ENCODE measurements at regions not wholly inside any gene's neighbourhood (a gene's known extent, or its start where the extent isn't known, plus 50 kb on each side); places are given as distances from the start of the nearest gene placed in this dataset.
"Not testable (repeated sequence)": the region's sequence is repeated elsewhere in the genome, so short reads cannot be mapped to it uniquely, and the experiment has no call there.

- Mint-ChIP-seq H3K36me3 (ENCODE audit: low read depth) (no peaks in the 10 kb centered on the region), H3K27me3 (ENCODE audit: insufficient read depth) (no peaks in the 10 kb centered on the region), H3K27ac (no peak overlapping the region), H3K9me3 (peaks cover 25% of the 10 kb centered on the region), H3K4me3 (no peak overlapping the region), H3K4me1 (ENCODE audit: low read depth) (no peaks in the 10 kb centered on the region)
- no peak for DNase-seq
- TF ChIP-seq, protein P1, sequence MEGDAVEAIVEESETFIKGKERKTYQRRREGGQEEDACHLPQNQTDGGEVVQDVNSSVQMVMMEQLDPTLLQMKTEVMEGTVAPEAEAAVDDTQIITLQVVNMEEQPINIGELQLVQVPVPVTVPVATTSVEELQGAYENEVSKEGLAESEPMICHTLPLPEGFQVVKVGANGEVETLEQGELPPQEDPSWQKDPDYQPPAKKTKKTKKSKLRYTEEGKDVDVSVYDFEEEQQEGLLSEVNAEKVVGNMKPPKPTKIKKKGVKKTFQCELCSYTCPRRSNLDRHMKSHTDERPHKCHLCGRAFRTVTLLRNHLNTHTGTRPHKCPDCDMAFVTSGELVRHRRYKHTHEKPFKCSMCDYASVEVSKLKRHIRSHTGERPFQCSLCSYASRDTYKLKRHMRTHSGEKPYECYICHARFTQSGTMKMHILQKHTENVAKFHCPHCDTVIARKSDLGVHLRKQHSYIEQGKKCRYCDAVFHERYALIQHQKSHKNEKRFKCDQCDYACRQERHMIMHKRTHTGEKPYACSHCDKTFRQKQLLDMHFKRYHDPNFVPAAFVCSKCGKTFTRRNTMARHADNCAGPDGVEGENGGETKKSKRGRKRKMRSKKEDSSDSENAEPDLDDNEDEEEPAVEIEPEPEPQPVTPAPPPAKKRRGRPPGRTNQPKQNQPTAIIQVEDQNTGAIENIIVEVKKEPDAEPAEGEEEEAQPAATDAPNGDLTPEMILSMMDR (IDR thresholded peaks at IDR 0.05), result no peak
Observed at GRCh38 chr4:148845609-148846008, 403.4 kb upstream of the NR3C2 start.

DNA sequence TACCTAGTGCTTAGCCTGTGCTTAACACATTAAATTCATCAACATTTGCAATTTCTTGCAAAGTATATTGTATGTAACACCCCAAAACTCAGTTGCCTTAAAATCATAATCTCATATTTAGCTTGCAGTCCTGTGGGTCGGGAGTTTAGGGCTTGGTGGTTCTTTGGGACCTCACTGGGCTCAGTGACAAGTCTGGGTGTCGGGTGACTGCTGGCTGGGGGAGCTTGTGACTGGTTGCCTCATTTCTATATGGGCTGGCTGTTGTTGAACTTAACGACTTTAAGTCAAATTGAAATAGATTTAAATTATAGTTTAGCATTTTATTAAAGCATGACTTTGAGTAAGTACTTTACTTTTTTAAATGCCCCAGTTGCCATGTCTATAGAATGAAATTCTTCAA lies 401.4 kb upstream of the NR3C2 start:
- no peaks in the 10 kb centered on the region for H3K4me1 Mint-ChIP-seq (ENCODE audit: low read depth)
- H3K27ac Mint-ChIP-seq, result no peak overlapping the region
- no peaks in the 10 kb centered on the region for H3K36me3 Mint-ChIP-seq (ENCODE audit: low read depth)
- TF ChIP-seq, protein P1 (IDR thresholded peaks at IDR 0.05), result no peak
- H3K4me3 Mint-ChIP-seq, result no peak overlapping the region
- DNase-seq, result no peak
- no peaks in the 10 kb centered on the region for H3K27me3 Mint-ChIP-seq (ENCODE audit: insufficient read depth)
- H3K9me3 Mint-ChIP-seq, result peaks cover 18% of the 10 kb centered on the region

- H3K4me1 Mint-ChIP-seq (ENCODE audit: low read depth), result no peaks in the 10 kb centered on the region
- no peak for DNase-seq
- no peak overlapping the region for H3K27ac Mint-ChIP-seq
- H3K9me3 Mint-ChIP-seq, result peaks cover 15% of the 10 kb centered on the region
- no peak overlapping the region for H3K4me3 Mint-ChIP-seq
- TF ChIP-seq, protein P1 (IDR thresholded peaks at IDR 0.05), result no peak
- H3K36me3 Mint-ChIP-seq (ENCODE audit: low read depth), result no peaks in the 10 kb centered on the region
- H3K27me3 Mint-ChIP-seq (ENCODE audit: insufficient read depth), result no peaks in the 10 kb centered on the region
Observed at GRCh38 chr4:148842843-148843242, 400.6 kb upstream of the NR3C2 start.

- not testable (repeated sequence) for H3K36me3 Mint-ChIP-seq (ENCODE audit: low read depth); H3K9me3 Mint-ChIP-seq; H3K4me3 Mint-ChIP-seq; H3K27ac Mint-ChIP-seq; H3K4me1 Mint-ChIP-seq (ENCODE audit: low read depth); H3K27me3 Mint-ChIP-seq (ENCODE audit: insufficient read depth); DNase-seq
Observed at GRCh38 chr4:148837571-148837970, 395.4 kb upstream of the NR3C2 start.

GRCh38 chr4:148834804-148835631 lies 392.8 kb upstream of the NR3C2 start:
- no peak overlapping the region for H3K4me3 Mint-ChIP-seq
- peaks cover 10% of the 10 kb centered on the region for H3K9me3 Mint-ChIP-seq
- no peaks in the 10 kb centered on the region for H3K4me1 Mint-ChIP-seq (ENCODE audit: low read depth)
- no peaks in the 10 kb centered on the region for H3K36me3 Mint-ChIP-seq (ENCODE audit: low read depth)
- TF ChIP-seq, protein P1 (IDR thresholded peaks at IDR 0.05), result no peak
- no peaks in the 10 kb centered on the region for H3K27me3 Mint-ChIP-seq (ENCODE audit: insufficient read depth)
- no peak overlapping the region for H3K27ac Mint-ChIP-seq
- no peak for DNase-seq

DNA sequence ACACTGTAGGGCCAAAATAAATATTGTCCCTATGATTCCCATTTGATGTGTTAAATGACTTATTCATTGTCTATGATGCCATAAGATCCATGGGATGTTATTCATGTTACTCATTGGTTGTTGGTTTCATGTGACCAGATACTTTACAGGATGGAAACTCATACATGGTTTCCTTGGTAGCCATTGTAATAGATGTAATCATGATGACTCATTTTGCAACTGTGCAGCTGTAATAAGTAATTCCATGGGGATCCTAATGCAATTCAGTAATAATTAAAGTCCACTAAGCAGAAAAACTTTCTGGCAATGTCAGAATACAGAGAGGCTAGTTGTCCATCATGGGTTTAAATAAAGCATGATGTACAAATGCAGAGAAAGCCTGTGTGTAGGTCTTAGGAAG lies 389.7 kb upstream of the NR3C2 start:
- TF ChIP-seq, protein P1 (IDR thresholded peaks at IDR 0.05), result no peak
- DNase-seq, result peak; percentile 28
- peaks cover 14% of the 10 kb centered on the region; the same call in 1 of the 2 replicates for H3K9me3 Mint-ChIP-seq
- no peaks in the 10 kb centered on the region for H3K36me3 Mint-ChIP-seq (ENCODE audit: low read depth)
- no peaks in the 10 kb centered on the region for H3K4me1 Mint-ChIP-seq (ENCODE audit: low read depth)
- H3K4me3 Mint-ChIP-seq, result no peak overlapping the region
- no peak overlapping the region for H3K27ac Mint-ChIP-seq
- no peaks in the 10 kb centered on the region for H3K27me3 Mint-ChIP-seq (ENCODE audit: insufficient read depth)
